ENCODE measurements at regions not wholly inside any gene's neighbourhood (a gene's known extent, or its start where the extent isn't known, plus 50 kb on each side); places are given as distances from the start of the nearest gene placed in this dataset.
A peak's percentile ranks its signal among the peaks of the same experiment; 100 is the strongest.

GRCh38 chr3:56857178-56857577, 55.4 kb upstream of the ARHGEF3 start:
- Histone ChIP-seq H3K4me1 (ENCODE audit: control insufficient read depth in 2 of 3, insufficient read depth in 2 of 3, low read depth in 1 of 3, low read length in 3 of 3) (peaks cover 0 to 5% (median 0%) of the 10 kb centered on the region in 3 donors), H3K36me3 (ENCODE audit: control insufficient read depth in 2 of 3, insufficient read depth in 3 of 3, low read length in 3 of 3) (no peaks in the 10 kb centered on the region), H3K9me3 (ENCODE audit: control insufficient read depth in 2 of 3, insufficient read depth in 1 of 3, low read length in 3 of 3) (no peaks in the 10 kb centered on the region), H3K27ac (ENCODE audit: low read depth in 2 of 2, low read length in 2 of 2) (no peak overlapping the region), H3K9ac (ENCODE audit: low read length in 3 of 3) (no peak overlapping the region), H3K27me3 (ENCODE audit: control insufficient read depth, insufficient read depth, low read length) (no peaks in the 10 kb centered on the region), H3K4me3 (ENCODE audit: low read length in 3 of 3) (no peak overlapping the region)
- FAIRE-seq (no peak), DNase-seq (no peak)
- TF ChIP-seq CTCF (IDR thresholded peaks at IDR 0.05; ENCODE audit: borderline replicate concordance, extremely low read depth, insufficient read depth) = no peak
- intact Hi-C loops (cut with DNase I) = no loop called here

GRCh38 chr3:56856752-56857151, 55.0 kb upstream of the ARHGEF3 start:
- Histone ChIP-seq H3K27ac (ENCODE audit: low read depth in 2 of 2, low read length in 2 of 2) (no peak overlapping the region), H3K9ac (ENCODE audit: low read length in 3 of 3) (no peak overlapping the region), H3K4me3 (ENCODE audit: low read length in 3 of 3) (no peak overlapping the region), H3K36me3 (ENCODE audit: control insufficient read depth in 2 of 3, insufficient read depth in 3 of 3, low read length in 3 of 3) (no peaks in the 10 kb centered on the region), H3K9me3 (ENCODE audit: control insufficient read depth in 2 of 3, insufficient read depth in 1 of 3, low read length in 3 of 3) (no peaks in the 10 kb centered on the region), H3K27me3 (ENCODE audit: control insufficient read depth, insufficient read depth, low read length) (no peaks in the 10 kb centered on the region), H3K4me1 (ENCODE audit: control insufficient read depth in 2 of 3, insufficient read depth in 2 of 3, low read depth in 1 of 3, low read length in 3 of 3) (peaks cover 0 to 3% (median 0%) of the 10 kb centered on the region in 3 donors)
- TF ChIP-seq CTCF (IDR thresholded peaks at IDR 0.05; ENCODE audit: borderline replicate concordance, extremely low read depth, insufficient read depth) = no peak
- intact Hi-C loops (cut with DNase I) = no loop called here
- DNase-seq (no peak), FAIRE-seq (no peak)

- DNase-seq = peak in 1 of 5 donors; percentile 27
- H3K27ac ChIP-seq (ENCODE audit: low read depth in 2 of 2, low read length in 2 of 2) = no peak overlapping the region
- no peaks in the 10 kb centered on the region for H3K27me3 ChIP-seq (ENCODE audit: control insufficient read depth, insufficient read depth, low read length)
- no peak overlapping the region for H3K4me3 ChIP-seq (ENCODE audit: low read length in 3 of 3)
- TF ChIP-seq CTCF (IDR thresholded peaks at IDR 0.05; ENCODE audit: borderline replicate concordance, extremely low read depth, insufficient read depth) = peak; percentile 34
- no peak overlapping the region for H3K9ac ChIP-seq (ENCODE audit: low read length in 3 of 3)
- no peak for FAIRE-seq
- no peaks in the 10 kb centered on the region for H3K36me3 ChIP-seq (ENCODE audit: control insufficient read depth in 2 of 3, insufficient read depth in 3 of 3, low read length in 3 of 3)
- intact Hi-C loops (cut with DNase I) = no loop called here
- H3K4me1 ChIP-seq (ENCODE audit: control insufficient read depth in 2 of 3, insufficient read depth in 2 of 3, low read depth in 1 of 3, low read length in 3 of 3) = peaks cover 0 to 3% (median 0%) of the 10 kb centered on the region in 3 donors
- no peaks in the 10 kb centered on the region for H3K9me3 ChIP-seq (ENCODE audit: control insufficient read depth in 2 of 3, insufficient read depth in 1 of 3, low read length in 3 of 3)
Observed at GRCh38 chr3:56855856-56856512, 54.2 kb upstream of the ARHGEF3 start.

All from kidney (tissue), 13 donors.